ENCODE measurements at regions not wholly inside any gene's neighbourhood (a gene's known extent, or its start where the extent isn't known, plus 50 kb on each side); places are given as distances from the start of the nearest gene placed in this dataset.

DNA sequence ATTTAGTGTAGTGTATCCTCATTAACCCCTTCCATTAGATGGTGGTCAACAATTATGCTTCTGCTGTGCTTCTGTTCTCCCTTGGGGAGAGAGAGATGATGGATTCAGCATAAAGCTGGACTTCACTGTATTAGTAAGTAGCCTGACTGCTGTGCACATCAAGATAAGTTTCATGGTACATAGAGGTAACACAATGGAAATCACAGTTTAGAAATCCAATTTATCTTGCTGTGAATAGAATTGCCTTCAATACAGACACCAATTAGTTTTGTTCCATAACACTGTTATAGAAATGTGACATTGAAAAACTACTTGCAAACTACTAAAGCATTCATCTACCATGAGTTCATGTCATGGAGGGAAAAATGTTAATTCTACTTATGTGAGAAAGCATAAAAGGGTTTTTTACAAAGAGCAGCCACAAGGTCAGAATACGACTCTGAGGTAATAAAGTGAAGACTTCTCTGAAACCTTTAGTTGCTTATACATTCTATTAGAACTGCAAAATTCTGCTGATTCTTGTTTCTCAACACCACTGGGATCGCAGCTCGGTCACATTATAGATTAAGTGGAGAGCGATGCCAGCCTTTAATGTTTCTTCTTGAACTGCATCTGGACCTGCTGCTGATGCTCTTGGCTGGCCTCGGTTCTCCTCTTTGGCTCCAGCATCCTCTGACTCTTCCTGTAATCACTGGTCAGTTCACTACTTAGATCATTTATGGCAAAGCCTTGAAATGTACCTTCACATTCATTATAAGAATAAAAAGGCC, 190.8 kb downstream of the ATP23 start:
- Histone ChIP-seq H3K36me3 (ENCODE audit: control insufficient read depth in 4 of 4, insufficient read depth in 4 of 4, low read length in 3 of 4) (no peaks in the 10 kb centered on the region), H3K27me3 (replicated peaks in 2 of 5; ENCODE audit: control insufficient read depth in 4 of 5, insufficient read depth in 5 of 5, low read length in 4 of 5) (peaks cover 0 to 3% (median 0%) of the 10 kb centered on the region in 5 experiments), H3K4me3 (ENCODE audit: control insufficient read depth in 1 of 7, extremely low read depth in 1 of 7, insufficient read depth in 4 of 7, low read depth in 2 of 7, low read length in 6 of 7) (no peak overlapping the region), H3K27ac (ENCODE audit: insufficient read depth in 1 of 2, low read depth in 1 of 2, low read length in 2 of 2, poor library complexity in 1 of 2, severe bottlenecking in 2 of 2) (no peak overlapping the region), H3K4me1 (ENCODE audit: control extremely low read depth in 1 of 4, control insufficient read depth in 4 of 4, insufficient read depth in 4 of 4, low read length in 3 of 4) (no peaks in the 10 kb centered on the region), H3K9me3 (ENCODE audit: control extremely low read depth in 1 of 5, control insufficient read depth in 4 of 5, insufficient read depth in 2 of 5, low read depth in 1 of 5, low read length in 4 of 5) (peaks cover 0 to 2% (median 0%) of the 10 kb centered on the region in 5 experiments)
- WGBS (ENCODE audit: insufficient coverage) = 91% methylated on average over 4 of the region's 5 CpGs
- CTCF ChIA-PET = no interaction called here
- POLR2A ChIA-PET = no interaction called here
- DNase-seq = no peak

DNA sequence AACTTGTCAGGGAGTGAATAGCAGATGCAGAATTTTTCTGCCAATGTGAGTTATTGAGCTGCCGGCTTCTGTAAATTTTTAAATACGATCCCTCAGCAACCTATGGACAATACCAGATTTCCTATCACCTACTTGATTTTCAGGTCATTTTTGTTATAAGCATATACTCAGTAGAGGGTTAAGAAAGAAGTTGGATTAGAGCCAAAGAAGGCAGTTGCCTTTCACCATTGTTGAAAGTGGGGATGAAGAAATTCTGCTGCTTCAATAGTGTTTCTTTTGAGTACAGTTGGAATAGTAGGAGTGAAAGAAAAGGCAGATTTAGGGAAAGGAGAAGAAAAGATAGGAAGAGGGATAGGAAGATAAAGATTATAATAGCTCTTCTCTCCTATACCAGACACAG, 197.1 kb downstream of the ATP23 start:
- no peaks in the 10 kb centered on the region for H3K4me1 ChIP-seq (ENCODE audit: control extremely low read depth in 1 of 4, control insufficient read depth in 4 of 4, insufficient read depth in 4 of 4, low read length in 3 of 4)
- H3K36me3 ChIP-seq (ENCODE audit: control insufficient read depth in 4 of 4, insufficient read depth in 4 of 4, low read length in 3 of 4) = no peaks in the 10 kb centered on the region
- DNase-seq = no peak
- H3K27ac ChIP-seq (ENCODE audit: insufficient read depth in 1 of 2, low read depth in 1 of 2, low read length in 2 of 2, poor library complexity in 1 of 2, severe bottlenecking in 2 of 2) = no peak overlapping the region
- ChIA-PET CTCF (no interaction called here), POLR2A (no interaction called here)
- H3K9me3 ChIP-seq (ENCODE audit: control extremely low read depth in 1 of 5, control insufficient read depth in 4 of 5, insufficient read depth in 2 of 5, low read depth in 1 of 5, low read length in 4 of 5) = peaks cover 0 to 1% (median 0%) of the 10 kb centered on the region in 5 experiments
- H3K4me3 ChIP-seq (ENCODE audit: control insufficient read depth in 1 of 7, extremely low read depth in 1 of 7, insufficient read depth in 4 of 7, low read depth in 2 of 7, low read length in 6 of 7) = no peak overlapping the region
- H3K27me3 ChIP-seq (replicated peaks in 2 of 5; ENCODE audit: control insufficient read depth in 4 of 5, insufficient read depth in 5 of 5, low read length in 4 of 5) = no peaks in the 10 kb centered on the region
- no CpG with 5 or more reads among the region's 2 CpGs for WGBS (ENCODE audit: insufficient coverage)

DNA sequence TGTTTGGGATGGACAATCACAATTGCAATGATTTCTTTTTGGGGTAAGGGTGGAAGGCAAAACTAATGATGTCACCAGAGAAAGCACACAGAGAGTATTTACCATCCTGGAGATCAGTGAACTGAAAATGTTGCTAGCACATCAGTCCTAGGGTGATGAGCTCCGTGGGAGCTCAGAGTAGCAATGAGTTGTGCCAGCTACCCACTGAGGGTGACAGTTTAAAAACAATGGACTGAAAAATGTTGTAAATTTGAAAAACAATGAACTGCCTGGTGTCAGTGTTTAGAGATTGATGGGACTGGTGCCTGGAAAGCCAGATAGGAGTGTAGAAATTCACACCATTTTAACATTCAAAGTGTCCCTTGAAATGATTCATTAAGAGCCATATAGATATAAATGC, 198.5 kb downstream of the ATP23 start:
- Histone ChIP-seq H3K27me3 (replicated peaks in 2 of 5; ENCODE audit: control insufficient read depth in 4 of 5, insufficient read depth in 5 of 5, low read length in 4 of 5) (peaks cover 0 to 2% (median 0%) of the 10 kb centered on the region in 5 experiments), H3K9me3 (ENCODE audit: control extremely low read depth in 1 of 5, control insufficient read depth in 4 of 5, insufficient read depth in 2 of 5, low read depth in 1 of 5, low read length in 4 of 5) (peaks cover 0 to 1% (median 0%) of the 10 kb centered on the region in 5 experiments), H3K4me1 (ENCODE audit: control extremely low read depth in 1 of 4, control insufficient read depth in 4 of 4, insufficient read depth in 4 of 4, low read length in 3 of 4) (no peaks in the 10 kb centered on the region), H3K4me3 (ENCODE audit: control insufficient read depth in 1 of 7, extremely low read depth in 1 of 7, insufficient read depth in 4 of 7, low read depth in 2 of 7, low read length in 6 of 7) (no peak overlapping the region), H3K27ac (ENCODE audit: insufficient read depth in 1 of 2, low read depth in 1 of 2, low read length in 2 of 2, poor library complexity in 1 of 2, severe bottlenecking in 2 of 2) (no peak overlapping the region), H3K36me3 (ENCODE audit: control insufficient read depth in 4 of 4, insufficient read depth in 4 of 4, low read length in 3 of 4) (no peaks in the 10 kb centered on the region)
- POLR2A ChIA-PET = no interaction called here
- CTCF ChIA-PET = no interaction called here
- WGBS (ENCODE audit: insufficient coverage) = 38% methylated on average over 1 of the region's 1 CpG
- DNase-seq = no peak

DNA sequence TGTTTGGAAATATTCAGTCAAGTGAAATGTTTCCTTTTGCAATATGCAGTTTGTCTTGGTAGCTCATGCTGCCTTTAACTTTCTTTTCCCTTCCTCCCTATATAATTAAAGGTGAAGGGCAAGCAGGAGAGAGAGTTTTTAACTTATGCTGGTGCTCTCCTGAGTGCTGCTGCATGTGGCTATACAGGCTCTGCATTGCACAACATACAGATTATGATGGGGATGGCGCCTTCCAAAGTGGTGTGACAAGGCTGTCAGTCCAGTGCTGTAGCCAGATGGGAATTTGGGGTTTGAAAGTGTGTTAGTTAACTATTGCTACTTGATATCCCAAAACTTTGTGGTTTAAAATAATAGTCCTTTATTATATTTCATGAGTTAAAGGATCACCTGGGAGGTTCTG, 199.0 kb downstream of the ATP23 start:
- peaks cover 0 to 1% (median 0%) of the 10 kb centered on the region in 5 experiments for H3K9me3 ChIP-seq (ENCODE audit: control extremely low read depth in 1 of 5, control insufficient read depth in 4 of 5, insufficient read depth in 2 of 5, low read depth in 1 of 5, low read length in 4 of 5)
- no peaks in the 10 kb centered on the region for H3K4me1 ChIP-seq (ENCODE audit: control extremely low read depth in 1 of 4, control insufficient read depth in 4 of 4, insufficient read depth in 4 of 4, low read length in 3 of 4)
- H3K36me3 ChIP-seq (ENCODE audit: control insufficient read depth in 4 of 4, insufficient read depth in 4 of 4, low read length in 3 of 4) = no peaks in the 10 kb centered on the region
- no CpG with 5 or more reads among the region's 1 CpG for WGBS (ENCODE audit: insufficient coverage)
- H3K27me3 ChIP-seq (replicated peaks in 2 of 5; ENCODE audit: control insufficient read depth in 4 of 5, insufficient read depth in 5 of 5, low read length in 4 of 5) = peaks cover 0 to 2% (median 0%) of the 10 kb centered on the region in 5 experiments
- no peak for DNase-seq
- no peak overlapping the region for H3K27ac ChIP-seq (ENCODE audit: insufficient read depth in 1 of 2, low read depth in 1 of 2, low read length in 2 of 2, poor library complexity in 1 of 2, severe bottlenecking in 2 of 2)
- POLR2A ChIA-PET = no interaction called here
- CTCF ChIA-PET = no interaction called here
- H3K4me3 ChIP-seq (ENCODE audit: control insufficient read depth in 1 of 7, extremely low read depth in 1 of 7, insufficient read depth in 4 of 7, low read depth in 2 of 7, low read length in 6 of 7) = no peak overlapping the region

DNA sequence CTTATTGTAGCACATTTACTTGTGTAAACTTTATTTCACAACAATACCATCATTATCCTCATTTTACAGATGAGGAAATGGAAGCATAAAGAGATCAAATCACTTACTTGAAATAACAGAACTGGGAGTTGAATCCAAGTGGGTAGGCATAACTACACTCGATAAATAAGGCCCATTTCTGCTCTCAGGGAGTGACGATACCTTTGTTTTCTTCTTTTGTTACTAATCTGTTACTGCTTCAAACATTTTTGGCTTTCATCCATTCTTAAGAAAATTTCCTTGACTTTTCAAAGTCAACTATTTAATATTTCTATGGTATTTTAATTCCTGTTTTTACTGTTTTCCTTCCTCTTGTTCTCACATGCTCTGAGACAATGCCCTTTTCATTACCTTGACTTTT, 201.6 kb downstream of the ATP23 start:
- no peak for DNase-seq
- peaks cover 0 to 2% (median 0%) of the 10 kb centered on the region in 5 experiments for H3K27me3 ChIP-seq (replicated peaks in 2 of 5; ENCODE audit: control insufficient read depth in 4 of 5, insufficient read depth in 5 of 5, low read length in 4 of 5)
- H3K36me3 ChIP-seq (ENCODE audit: control insufficient read depth in 4 of 4, insufficient read depth in 4 of 4, low read length in 3 of 4) = no peaks in the 10 kb centered on the region
- ChIA-PET POLR2A (no interaction called here), CTCF (no interaction called here)
- H3K27ac ChIP-seq (ENCODE audit: insufficient read depth in 1 of 2, low read depth in 1 of 2, low read length in 2 of 2, poor library complexity in 1 of 2, severe bottlenecking in 2 of 2) = no peak overlapping the region
- H3K9me3 ChIP-seq (ENCODE audit: control extremely low read depth in 1 of 5, control insufficient read depth in 4 of 5, insufficient read depth in 2 of 5, low read depth in 1 of 5, low read length in 4 of 5) = no peaks in the 10 kb centered on the region
- WGBS (ENCODE audit: insufficient coverage) = 100% methylated on average over 2 of the region's 2 CpGs
- H3K4me3 ChIP-seq (ENCODE audit: control insufficient read depth in 1 of 7, extremely low read depth in 1 of 7, insufficient read depth in 4 of 7, low read depth in 2 of 7, low read length in 6 of 7) = no peak overlapping the region
- no peaks in the 10 kb centered on the region for H3K4me1 ChIP-seq (ENCODE audit: control extremely low read depth in 1 of 4, control insufficient read depth in 4 of 4, insufficient read depth in 4 of 4, low read length in 3 of 4)

DNA sequence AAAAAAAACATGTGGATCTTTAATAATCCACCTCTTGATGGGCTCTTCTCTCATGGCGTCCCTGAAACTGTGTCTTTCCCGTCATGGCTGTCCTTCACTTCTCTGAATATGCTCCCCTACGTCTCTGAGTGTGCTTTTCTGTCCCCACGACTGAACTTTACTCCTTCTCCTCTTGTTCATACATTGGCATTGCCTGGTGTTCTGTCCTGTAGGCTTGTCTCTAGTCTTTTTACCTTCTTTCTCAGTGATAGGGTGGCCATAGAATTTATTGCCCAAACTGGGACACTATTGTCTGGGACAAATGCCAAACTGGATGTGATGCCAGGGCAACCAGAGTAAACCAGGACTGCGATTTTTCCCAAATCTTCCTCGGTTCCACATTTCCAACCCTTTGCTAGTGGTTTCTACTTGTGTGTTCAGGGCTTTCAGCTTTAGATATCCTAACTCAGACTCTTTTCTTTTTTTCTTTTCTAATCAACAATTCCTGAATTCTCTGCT, 202.2 kb downstream of the ATP23 start:
- Histone ChIP-seq H3K27me3 (replicated peaks in 2 of 5; ENCODE audit: control insufficient read depth in 4 of 5, insufficient read depth in 5 of 5, low read length in 4 of 5) (peaks cover 0 to 2% (median 0%) of the 10 kb centered on the region in 5 experiments), H3K27ac (ENCODE audit: insufficient read depth in 1 of 2, low read depth in 1 of 2, low read length in 2 of 2, poor library complexity in 1 of 2, severe bottlenecking in 2 of 2) (no peak overlapping the region), H3K36me3 (ENCODE audit: control insufficient read depth in 4 of 4, insufficient read depth in 4 of 4, low read length in 3 of 4) (no peaks in the 10 kb centered on the region), H3K4me3 (ENCODE audit: control insufficient read depth in 1 of 7, extremely low read depth in 1 of 7, insufficient read depth in 4 of 7, low read depth in 2 of 7, low read length in 6 of 7) (no peak overlapping the region), H3K4me1 (ENCODE audit: control extremely low read depth in 1 of 4, control insufficient read depth in 4 of 4, insufficient read depth in 4 of 4, low read length in 3 of 4) (no peaks in the 10 kb centered on the region), H3K9me3 (ENCODE audit: control extremely low read depth in 1 of 5, control insufficient read depth in 4 of 5, insufficient read depth in 2 of 5, low read depth in 1 of 5, low read length in 4 of 5) (no peaks in the 10 kb centered on the region)
- POLR2A ChIA-PET = no interaction called here
- CTCF ChIA-PET = no interaction called here
- WGBS (ENCODE audit: insufficient coverage) = 95% methylated on average over 6 of the region's 6 CpGs
- no peak for DNase-seq

DNA sequence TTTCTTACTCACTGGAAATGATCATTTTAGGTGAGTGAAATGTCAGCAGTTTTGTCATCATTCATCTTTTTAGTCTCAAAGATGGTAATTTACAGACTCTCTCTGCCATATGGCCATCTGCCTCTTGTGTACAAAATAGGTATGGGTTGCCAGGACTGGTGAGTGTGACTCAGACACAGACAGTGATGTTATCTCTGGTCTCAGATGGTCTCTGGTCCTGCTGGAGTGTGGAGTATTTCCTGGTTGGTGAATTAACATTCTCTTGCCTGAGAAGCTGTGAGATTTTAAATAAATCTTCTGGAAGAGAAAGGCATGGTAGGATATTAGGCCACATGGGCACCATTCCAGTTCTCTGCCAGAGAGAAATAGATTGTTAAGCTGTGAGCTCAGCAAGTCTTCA, 207.0 kb downstream of the ATP23 start:
- Histone ChIP-seq H3K27ac (ENCODE audit: insufficient read depth in 1 of 2, low read depth in 1 of 2, low read length in 2 of 2, poor library complexity in 1 of 2, severe bottlenecking in 2 of 2) (no peak overlapping the region), H3K9me3 (ENCODE audit: control extremely low read depth in 1 of 5, control insufficient read depth in 4 of 5, insufficient read depth in 2 of 5, low read depth in 1 of 5, low read length in 4 of 5) (no peaks in the 10 kb centered on the region), H3K4me3 (ENCODE audit: control insufficient read depth in 1 of 7, extremely low read depth in 1 of 7, insufficient read depth in 4 of 7, low read depth in 2 of 7, low read length in 6 of 7) (no peak overlapping the region), H3K36me3 (ENCODE audit: control insufficient read depth in 4 of 4, insufficient read depth in 4 of 4, low read length in 3 of 4) (no peaks in the 10 kb centered on the region), H3K27me3 (replicated peaks in 2 of 5; ENCODE audit: control insufficient read depth in 4 of 5, insufficient read depth in 5 of 5, low read length in 4 of 5) (peaks cover 0 to 2% (median 0%) of the 10 kb centered on the region in 5 experiments), H3K4me1 (ENCODE audit: control extremely low read depth in 1 of 4, control insufficient read depth in 4 of 4, insufficient read depth in 4 of 4, low read length in 3 of 4) (no peaks in the 10 kb centered on the region)
- ChIA-PET CTCF (no interaction called here), POLR2A (no interaction called here)
- peak in 1 of 3 donors; percentile 11 for DNase-seq
